GM21576 (cell line): ENCODE measurements at regions not wholly inside any gene's neighbourhood (a gene's known extent, or its start where the extent isn't known, plus 50 kb on each side); places are given as distances from the start of the nearest gene placed in this dataset.
"Not testable (repeated sequence)": the region's sequence is repeated elsewhere in the genome, so short reads cannot be mapped to it uniquely, and the experiment has no call there.

Source experiments
- ATAC-seq: cut with Tn5 transposase; IDR thresholded peaks from one replicate; pipeline ENCODE4 v1.9.1; 2021; ENCODE audit warnings: mild to moderate bottlenecking, moderate library complexity; ENCODE audit not compliant: unreplicated experiment

DNA sequence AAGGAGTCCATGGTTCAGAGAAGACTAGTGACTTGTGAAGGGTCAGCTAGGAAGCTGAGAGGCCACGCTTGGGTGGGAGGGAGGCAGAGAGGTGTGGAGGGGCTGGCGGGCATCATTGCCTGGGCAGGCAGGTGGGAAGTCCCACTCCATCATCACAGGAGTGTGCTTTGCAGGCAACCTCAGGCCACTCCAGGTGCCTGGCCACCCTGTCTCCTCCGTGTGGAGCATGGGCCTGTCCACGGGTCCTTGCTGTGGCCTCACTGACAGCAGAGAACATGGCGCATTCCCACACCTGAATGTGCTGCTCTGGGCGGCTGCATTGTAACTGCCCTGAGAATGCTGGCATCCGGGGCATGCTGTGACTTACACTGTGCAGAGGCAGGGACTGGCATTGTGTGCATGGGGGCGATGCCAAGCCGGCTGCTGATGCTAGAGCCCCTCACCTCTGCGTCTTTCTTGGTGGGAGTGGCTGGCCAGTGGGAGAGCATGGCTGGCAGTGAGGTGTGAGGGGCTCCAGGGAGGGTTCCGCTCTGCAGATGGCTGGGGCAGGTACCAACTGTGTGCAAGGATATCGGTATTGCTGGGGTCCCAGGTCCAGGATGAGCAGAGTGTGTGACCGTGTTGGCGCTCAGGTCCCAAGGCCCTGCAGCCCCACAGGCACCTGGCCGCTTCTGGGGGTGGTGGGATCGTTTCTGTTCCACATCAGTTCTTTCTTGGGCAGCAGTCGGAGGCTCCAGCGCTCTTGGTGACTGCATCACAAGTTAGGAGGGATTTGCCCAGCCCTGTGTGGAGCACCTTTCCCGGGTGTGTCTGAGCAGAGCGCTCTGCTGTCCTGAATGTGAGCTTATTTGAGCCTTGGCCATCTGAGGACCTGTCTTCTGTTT, 94.8 kb downstream of the NPIPB11 start:
- ATAC-seq, result no peak

DNA sequence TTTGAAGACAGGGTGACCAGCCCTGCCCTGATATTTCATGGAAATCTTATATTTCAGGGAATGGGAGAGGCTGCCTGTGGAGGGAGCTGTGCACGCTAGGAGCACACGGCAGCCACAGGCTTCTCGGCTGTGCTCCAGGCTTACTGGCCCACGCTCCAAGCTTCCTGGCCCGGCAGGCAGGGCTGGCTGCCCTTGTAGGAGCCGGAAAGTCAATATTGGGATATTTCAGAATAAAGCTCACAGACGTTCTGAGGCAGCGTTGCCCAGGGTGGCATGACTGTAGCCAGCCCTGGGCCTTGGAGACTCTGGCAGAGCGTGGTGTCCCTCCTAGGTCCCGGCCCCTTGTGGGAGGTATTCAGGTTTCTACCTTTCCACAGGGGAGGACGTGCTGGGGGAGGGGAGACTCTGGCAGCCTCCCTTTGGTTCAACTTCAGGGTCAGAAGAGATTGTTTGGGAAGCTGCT, 95.6 kb downstream of the NPIPB11 start:
- ATAC-seq, result no peak

DNA sequence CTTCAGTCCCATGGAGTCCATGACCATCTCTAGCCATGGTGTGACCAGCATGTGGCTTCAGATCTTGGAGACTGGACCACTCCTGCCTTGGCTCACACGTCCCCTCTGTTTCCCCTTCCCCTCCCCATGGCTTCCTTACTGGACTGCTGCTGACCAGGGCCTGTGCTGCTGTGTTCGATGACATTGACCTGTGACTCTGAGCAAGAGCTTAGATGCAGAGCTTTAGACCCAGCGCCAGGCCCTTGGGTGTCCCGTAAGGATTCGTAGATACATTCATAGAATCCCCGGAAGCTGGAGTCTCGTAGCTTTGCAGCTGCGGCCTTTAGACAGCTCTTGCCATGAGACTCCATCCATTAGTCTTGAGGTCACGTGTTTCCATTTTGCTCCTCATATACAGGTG, 96.3 kb downstream of the NPIPB11 start:
- ATAC-seq, result not testable (repeated sequence)

DNA sequence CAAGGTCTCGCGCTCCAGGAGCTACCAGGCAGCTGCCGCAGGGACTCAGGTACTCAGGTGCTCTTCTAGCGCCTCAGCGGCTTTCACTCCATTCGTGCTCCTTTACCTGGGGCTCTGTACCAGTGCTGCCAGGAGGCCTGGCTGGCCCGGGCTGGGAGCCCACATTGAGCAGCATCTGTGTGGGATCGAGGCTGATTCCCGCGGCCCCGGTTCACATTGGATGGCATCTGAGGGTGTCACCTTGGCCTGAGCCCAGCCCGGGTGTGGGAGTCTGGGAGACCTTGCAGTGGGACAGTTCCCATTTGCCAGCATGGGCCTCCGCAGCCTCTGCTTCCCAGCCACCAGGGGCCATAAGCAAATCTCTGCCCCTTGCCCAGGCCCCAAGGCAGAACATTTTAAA, 96.9 kb downstream of the NPIPB11 start:
- ATAC-seq, result not testable (repeated sequence)

DNA sequence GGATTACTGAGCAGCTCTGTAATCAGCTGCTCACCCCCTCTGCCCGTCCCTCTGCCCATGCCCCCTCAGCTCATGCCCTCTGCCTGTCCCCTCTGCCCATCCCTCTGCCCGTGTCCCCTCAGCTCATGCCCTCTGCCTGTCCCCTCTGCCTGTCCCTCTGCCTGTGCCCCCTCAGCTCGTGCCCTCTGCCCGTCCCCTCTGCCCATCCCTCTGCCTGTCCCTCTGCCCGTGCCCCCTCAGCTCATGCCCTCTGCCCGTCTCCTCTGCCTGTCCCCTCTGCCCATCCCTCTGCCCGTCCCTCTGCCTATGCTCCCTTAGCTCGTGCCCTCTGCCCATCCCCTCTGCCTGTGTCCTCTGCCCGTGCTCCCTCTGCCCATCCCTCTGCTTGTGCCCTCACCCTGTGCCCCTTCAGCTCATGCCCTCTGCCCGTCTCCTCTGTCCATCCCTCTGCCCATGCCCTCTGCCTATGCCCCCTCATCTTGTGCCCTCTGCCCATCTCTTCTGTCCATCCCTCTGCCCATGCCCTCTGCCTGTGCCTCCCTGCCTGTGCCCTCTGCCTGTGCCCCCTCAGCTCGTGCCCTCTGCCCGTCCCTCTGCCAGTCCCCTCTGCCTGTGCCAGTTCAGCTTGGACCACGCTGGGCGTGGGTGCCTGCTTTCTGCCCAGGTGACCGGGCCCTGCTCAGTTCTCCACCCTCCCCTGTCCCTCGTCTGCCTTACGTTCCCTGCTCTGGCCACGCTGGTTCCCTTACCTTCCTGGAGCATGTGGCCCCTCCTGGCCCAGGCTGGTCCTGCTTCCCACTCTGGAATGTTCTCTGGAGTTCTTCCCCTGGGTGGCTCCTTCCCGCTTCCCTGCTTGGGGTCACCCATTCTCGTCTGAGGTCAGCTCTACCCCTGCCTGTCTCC, 97.6 kb downstream of the NPIPB11 start:
- no peak for ATAC-seq

DNA sequence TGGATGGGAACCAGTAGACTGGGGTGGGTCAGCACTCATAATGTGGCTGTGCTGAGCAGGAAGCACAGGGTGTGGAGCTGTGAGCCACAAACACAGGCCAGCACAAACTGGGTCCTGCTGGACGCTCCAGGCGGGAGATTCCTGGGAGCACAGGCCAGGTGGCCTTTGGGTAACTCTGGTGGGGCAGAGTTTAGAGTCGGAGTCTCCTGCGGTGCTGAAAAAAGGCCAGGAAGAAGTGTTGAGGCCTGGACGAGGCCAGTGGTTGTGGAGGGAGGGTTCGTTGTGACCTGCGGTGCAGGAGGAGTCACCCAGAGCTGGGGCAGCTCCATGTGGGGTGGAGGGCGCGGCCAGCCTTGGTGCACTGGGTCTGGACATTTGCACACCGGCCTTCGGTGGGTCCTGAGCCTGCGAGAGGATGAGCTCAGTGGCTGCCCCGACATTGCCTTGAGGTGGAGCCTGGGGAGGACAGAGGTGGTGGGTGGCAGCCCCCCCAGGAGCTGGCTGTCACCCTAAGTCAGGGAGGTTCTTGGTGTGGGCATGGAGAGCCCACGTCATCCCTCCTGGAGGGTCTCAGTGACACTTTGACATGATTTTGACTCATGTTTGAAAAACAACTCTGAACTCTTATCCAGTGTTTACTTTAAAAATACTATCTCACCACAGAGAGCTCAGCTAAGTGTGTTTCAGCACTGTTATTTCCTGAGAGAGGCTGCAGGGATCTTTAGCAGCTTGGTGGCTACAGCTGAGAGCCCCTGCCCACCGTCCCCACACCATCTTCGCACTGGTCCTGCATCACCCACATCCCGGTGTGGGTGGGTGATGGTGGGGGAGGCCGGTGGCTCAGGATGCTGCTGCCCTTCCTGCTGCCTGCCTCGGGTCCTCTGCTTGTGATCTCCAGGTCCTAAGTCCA, 98.7 kb downstream of the NPIPB11 start:
- no peak for ATAC-seq

DNA sequence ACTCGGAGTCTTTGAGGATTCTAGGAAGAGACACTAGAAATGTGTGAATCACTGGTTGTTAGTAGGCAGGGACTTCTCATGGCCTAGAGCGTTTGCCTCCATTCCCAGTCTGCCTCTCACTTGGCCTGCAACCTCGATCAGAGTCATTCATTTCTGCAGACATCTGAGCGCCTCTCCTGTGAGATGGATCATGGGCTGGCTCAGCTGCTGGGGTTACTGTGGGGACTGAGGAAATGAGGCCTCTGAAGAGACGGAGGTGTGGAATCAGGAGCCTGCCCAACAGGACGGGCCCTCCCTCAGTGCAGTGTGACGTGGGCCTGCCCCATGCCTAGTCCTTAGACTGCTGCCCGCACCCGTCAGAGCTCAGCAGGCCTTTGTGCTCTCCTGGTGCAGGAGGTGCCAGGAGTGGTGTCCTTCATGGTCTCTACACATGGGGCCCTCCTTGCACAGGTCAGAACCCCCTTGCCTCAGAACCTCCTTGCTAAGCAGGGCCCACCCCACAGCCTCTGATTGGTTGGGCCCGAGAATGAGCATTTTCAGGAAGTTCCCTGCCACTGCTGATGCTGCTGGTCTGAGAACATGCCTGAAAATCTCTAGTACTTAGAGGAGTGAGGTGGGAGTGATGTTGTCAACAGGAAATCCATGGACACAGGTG, 99.4 kb downstream of the NPIPB11 start:
- ATAC-seq, result no peak

DNA sequence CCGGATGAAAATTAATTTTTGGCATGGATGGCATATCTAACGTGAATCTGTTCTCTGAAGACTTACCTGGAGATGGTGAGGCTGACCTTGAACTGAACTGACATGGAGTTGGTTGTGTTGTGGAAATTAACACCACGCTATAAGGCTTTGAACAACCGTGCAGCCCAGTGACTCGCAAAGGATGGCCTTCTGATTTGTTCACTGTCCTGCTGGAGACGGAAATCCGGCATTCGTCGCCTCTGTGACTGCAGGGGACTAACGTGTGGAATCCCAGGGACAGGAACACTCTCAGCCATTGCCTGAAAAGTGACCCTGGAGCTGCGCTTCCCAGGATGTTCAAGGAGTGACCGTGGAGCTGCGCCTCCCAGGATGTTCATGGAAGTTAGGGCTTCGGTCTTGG, 100.3 kb downstream of the NPIPB11 start:
- ATAC-seq, result no peak

DNA sequence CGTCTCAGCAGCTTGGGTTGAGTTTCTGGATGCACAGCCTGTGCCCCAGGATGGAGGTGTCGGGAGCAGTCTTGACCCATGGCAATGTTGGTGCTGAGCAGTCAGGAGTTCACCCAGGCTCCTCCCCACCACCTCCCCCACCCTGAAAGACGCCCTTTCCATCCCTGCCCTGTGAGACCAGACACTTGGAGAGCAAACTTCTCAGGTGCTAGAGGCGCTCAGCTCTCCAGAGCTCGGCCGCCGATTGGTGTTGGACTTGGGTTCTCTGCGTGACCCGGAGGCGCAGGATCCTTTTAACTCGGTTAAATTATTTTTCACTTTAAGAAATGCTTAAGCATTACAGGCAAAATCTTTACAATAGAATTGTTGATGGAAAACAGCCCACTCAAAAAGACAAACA, 101.5 kb downstream of the NPIPB11 start:
- ATAC-seq, result not testable (repeated sequence)

DNA sequence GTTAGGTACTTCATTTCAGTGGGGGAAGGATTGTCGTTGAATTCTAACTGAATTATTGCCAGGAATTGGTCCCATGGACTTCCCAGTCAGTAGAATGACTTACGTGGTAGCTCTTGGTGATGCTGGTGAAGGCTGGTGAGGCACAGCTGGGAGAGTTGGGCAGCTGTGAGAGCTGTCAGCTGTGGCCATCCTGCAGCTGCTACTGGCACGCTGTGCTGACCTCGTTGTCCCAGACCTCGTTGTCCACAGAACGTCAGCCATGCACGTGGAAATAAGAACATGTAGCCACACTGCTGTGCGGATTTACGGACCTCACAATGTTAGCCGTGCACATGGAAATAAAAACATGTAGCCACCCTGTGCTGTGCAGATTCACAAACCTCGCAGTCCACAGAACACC, 102.3 kb downstream of the NPIPB11 start:
- no peak for ATAC-seq

DNA sequence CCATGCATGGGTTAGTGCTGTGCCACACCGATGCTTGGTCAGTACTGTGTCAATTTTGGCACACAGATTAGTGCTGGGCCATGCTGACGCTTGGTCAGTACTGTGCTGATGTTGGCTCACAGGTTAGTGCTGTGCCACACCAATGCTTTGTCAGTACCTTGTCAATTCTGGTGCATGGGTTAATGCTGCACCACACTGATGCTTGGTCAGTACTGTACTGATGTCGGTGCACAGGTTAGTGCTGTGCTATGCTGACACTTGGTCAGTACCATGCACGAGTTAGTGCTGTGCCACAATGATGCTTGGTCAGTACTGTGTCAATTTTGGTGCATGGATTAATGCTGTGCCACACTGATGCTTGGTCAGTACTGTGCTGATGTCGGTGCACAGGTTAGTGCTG, 103.0 kb downstream of the NPIPB11 start:
- no peak for ATAC-seq

DNA sequence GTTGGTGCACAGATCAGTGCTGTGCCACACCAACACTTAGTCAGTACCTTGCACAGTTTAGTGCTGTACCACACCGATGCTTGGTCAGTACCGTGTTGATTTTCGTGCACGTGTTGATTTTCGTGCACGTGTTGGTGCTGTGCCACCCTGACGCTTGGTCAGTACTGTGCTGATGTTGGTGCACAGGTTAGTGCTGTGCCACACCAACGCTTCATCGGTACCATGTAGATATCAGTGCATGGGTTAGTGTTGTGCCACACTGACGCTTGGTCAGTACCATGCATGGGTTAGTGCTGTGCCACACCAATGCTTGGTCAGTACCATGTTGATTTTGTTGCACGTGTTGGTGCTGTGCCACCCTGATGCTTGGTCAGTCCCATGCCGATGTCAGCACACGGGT, 103.5 kb downstream of the NPIPB11 start:
- no peak for ATAC-seq

DNA sequence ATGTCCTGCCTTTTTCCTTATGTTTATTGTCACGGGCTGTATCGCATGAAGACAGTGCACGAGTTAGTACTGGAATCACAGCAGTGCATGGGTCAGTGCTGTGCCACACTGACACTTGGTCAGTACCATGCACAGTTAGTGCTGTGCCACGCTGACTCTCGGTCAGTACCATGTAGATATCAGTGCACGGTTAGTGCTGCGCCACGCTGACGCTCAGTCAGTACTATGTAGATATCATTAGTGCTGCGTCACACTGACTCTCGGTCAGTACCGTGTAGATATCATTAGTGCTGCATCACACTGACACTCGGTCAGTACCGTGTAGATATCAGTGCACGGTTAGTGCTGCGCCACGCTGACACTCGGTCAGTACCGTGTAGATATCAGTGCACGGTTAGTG, 104.1 kb downstream of the NPIPB11 start:
- not testable (repeated sequence) for ATAC-seq

DNA sequence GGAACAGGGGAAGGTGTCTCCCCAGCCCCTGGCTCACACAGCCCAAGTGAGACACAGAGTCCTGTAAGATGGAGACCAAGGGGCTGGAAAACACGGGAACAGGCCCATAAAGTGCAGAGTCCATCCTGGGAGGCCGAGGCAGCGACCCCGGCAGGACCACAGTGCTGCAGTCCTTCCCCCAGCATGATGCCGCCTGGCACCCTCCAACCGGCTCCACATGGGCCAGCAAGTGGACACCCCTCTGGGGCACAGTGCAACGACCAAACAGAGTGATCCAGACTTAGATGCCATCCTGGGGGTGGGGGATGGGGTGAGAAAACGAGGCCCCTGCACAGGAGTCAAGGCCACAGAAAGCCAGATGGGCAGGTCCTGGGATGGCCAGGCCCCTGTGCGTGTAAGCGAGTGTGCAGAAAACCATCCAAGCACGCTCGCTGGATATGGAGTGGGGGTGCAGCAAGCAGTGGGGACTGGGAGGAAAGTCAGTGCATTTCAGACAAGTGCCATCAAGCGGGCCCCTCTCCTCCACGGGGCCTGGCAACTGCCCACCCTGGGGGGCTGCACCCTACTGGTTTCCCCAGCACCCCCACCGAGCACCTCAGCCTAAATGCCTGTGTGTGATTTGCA, 104.7 kb downstream of the NPIPB11 start:
- ATAC-seq, result not testable (repeated sequence)

DNA sequence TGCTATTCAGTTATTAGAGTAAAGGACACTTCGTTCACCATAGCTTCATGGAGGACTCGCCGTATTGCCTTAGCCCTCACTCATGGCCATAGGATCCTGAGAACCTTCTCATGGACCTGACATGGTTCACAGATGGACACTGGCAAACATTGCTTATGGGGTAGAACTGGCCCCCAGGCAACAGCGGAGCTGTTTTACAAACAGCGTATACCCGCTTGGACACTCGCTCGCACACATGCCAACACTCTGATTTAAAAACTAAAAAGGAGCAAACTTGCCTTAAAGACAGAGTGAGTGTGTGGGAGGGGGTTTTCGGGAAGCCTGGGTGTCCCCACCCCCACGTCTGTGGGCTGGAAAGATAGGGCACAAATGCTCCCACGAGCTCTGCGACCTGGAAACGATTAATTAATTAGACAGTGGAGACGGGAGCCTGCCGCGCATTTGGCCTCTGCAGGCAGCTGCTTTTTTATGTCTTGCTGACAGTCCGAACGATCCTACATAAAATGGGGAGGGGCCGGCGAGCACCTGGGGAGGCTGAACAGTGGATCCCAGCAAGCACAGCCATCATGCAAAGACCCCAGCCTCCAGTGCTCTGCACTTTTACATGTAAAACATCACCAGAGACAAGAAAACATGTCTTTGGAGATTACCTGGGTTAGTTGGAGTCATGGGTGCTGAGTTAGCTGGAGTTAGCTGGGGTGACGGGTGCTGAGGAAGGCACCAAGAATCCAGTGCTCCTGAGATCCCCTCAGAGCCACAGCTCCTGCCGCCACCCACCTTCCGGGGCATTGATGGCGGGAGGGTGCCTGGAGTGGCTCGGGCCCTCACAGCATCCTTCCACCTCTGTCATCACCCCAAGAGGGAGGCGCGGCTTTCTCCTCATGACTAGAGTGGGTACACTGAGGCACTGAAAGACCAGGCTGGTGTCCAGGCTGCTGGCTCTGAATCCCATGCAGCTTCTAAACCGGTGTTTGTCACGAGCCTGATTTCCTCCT, 105.7 kb downstream of the NPIPB11 start:
- not testable (repeated sequence) for ATAC-seq

DNA sequence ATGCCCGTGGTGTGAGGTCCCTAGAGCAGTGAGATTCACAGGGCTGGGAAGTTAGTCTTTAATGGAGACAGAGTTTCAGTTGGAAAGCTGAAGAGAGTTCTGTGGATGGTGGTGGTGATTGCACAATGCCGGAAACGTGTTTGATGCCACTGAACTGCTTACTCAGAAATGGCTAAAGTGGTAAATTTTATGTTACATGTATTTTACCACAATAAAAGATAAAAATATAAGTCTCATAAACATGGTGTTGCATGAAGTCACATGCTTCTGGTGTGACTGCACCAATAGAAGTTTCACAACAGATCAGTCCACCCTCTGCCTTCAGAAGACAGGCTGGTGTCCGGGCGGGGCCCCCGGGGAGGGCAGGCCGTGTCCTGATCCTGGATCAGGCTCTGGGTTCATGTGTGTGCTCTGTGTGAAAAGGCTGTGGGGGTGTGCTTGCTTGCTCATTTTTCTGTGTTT, 106.5 kb downstream of the NPIPB11 start:
- ATAC-seq, result not testable (repeated sequence)

DNA sequence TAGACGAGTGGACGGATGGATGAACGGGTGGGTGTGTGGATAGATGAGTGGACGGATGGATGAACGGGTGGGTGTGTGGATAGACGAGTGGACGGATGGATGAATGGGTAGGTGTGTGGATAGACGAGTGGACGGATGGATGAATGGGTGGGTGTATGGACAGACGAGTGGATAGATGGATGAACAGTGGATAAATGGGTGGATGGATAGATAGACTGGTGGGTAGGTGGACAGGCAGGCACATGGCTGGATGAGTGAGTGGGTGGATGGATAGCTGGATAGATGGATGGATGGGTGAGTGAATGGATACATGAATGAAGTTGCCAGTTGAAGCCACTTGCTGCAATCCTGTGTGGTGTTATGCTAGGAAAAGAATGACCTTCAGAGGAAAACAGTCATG, 107.5 kb downstream of the NPIPB11 start:
- ATAC-seq, result not testable (repeated sequence)

DNA sequence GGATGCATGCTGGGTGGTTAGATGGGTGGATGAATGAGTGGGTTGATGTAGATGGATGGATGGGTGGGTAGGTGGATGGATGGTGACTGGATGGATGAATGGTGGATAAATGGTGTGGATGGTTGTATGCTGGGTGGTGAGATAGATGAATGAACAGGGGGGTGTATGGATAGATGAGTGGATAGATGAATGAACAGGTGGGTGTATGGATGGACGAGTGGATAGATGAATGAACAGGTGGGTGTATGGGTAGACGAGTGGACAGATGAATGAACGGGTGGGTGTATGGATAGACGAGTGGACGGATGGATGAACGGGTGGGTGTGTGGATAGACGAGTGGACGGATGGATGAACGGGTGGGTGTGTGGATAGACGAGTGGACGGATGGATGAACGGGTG, 108.2 kb downstream of the NPIPB11 start:
- not testable (repeated sequence) for ATAC-seq
